ENCODE measurements at regions not wholly inside any gene's neighbourhood (a gene's known extent, or its start where the extent isn't known, plus 50 kb on each side); places are given as distances from the start of the nearest gene placed in this dataset.

- DNase-seq (ENCODE audit: low read depth), result no peak
Measured at GRCh38 chr4:10747186-10747585, 62.6 kb upstream of the CLNK start.

- peak; percentile 20 for DNase-seq (ENCODE audit: low read depth)
Measured at GRCh38 chr4:10746371-10747171, 62.0 kb upstream of the CLNK start.

GRCh38 chr4:10743357-10743756 lies 58.8 kb upstream of the CLNK start:
- no peak for DNase-seq (ENCODE audit: low read depth)

GRCh38 chr4:10741961-10742699 lies 57.6 kb upstream of the CLNK start:
- no peak for DNase-seq (ENCODE audit: low read depth)

- DNase-seq (ENCODE audit: low read depth), result peak; percentile 28
Measured at GRCh38 chr4:10740891-10741620, 56.5 kb upstream of the CLNK start.

GRCh38 chr4:10740251-10740650 lies 55.7 kb upstream of the CLNK start:
- no peak for DNase-seq (ENCODE audit: low read depth)

GRCh38 chr4:10738826-10739489 lies 54.4 kb upstream of the CLNK start:
- peak; percentile 41 for DNase-seq (ENCODE audit: low read depth)

- DNase-seq (ENCODE audit: low read depth), result peak; percentile 23
Measured at GRCh38 chr4:10737337-10737736, 52.8 kb upstream of the CLNK start.

GRCh38 chr4:10736895-10737294 lies 52.3 kb upstream of the CLNK start:
- DNase-seq (ENCODE audit: low read depth), result no peak

- DNase-seq (ENCODE audit: low read depth), result no peak
Measured at GRCh38 chr4:10736266-10736665, 51.7 kb upstream of the CLNK start.

- DNase-seq (ENCODE audit: low read depth), result no peak
Measured at GRCh38 chr4:10734697-10735096, 50.1 kb upstream of the CLNK start.
